ENCODE measurements at regions not wholly inside any gene's neighbourhood (a gene's known extent, or its start where the extent isn't known, plus 50 kb on each side); places are given as distances from the start of the nearest gene placed in this dataset.

GRCh38 chrX:109190542-109190941 is 291.3 kb downstream of the GUCY2F start:
- no peak for TF ChIP-seq POLR2A (IDR thresholded peaks at IDR 0.05)
- no peak for TF ChIP-seq CTCF (IDR thresholded peaks at IDR 0.05)
